MM.1S (cell line): ENCODE measurements at regions not wholly inside any gene's neighbourhood (a gene's known extent, or its start where the extent isn't known, plus 50 kb on each side); places are given as distances from the start of the nearest gene placed in this dataset.

Experiments used
- EZH2 ChIP-seq: fragments of 300-600 bp; sonication (generic); optimal IDR thresholded peaks from 2 replicates; pipeline ENCODE3; 2017; ENCODE audit warnings: low read depth, mild to moderate bottlenecking, antibody characterized with exemption, low read length, mixed read lengths
- EZH2phosphoT487 ChIP-seq: fragments of 300-600 bp; sonication (generic); IDR thresholded peaks from 2 replicates; pipeline ENCODE4 v1.6.1; 2018; ENCODE audit warnings: antibody characterized with exemption, low read length
- TF ChIP-seq, protein P1 (sequence below): fragments of 300-600 bp; sonication (generic); IDR thresholded peaks from 2 replicates; pipeline ENCODE4 v1.5.1; 2016; ENCODE audit warnings: antibody characterized with exemption, low read length, mixed read lengths

- TF ChIP-seq, protein P1, sequence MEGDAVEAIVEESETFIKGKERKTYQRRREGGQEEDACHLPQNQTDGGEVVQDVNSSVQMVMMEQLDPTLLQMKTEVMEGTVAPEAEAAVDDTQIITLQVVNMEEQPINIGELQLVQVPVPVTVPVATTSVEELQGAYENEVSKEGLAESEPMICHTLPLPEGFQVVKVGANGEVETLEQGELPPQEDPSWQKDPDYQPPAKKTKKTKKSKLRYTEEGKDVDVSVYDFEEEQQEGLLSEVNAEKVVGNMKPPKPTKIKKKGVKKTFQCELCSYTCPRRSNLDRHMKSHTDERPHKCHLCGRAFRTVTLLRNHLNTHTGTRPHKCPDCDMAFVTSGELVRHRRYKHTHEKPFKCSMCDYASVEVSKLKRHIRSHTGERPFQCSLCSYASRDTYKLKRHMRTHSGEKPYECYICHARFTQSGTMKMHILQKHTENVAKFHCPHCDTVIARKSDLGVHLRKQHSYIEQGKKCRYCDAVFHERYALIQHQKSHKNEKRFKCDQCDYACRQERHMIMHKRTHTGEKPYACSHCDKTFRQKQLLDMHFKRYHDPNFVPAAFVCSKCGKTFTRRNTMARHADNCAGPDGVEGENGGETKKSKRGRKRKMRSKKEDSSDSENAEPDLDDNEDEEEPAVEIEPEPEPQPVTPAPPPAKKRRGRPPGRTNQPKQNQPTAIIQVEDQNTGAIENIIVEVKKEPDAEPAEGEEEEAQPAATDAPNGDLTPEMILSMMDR, result no peak
- no peak for TF ChIP-seq EZH2
- TF ChIP-seq EZH2phosphoT487, result no peak
Measured at GRCh38 chr15:29451201-29451781, 181.7 kb upstream of the NSMCE3 start.
